ENCODE measurements at regions not wholly inside any gene's neighbourhood (a gene's known extent, or its start where the extent isn't known, plus 50 kb on each side); places are given as distances from the start of the nearest gene placed in this dataset.

GRCh38 chr18:24831081-24831480, 370.6 kb downstream of the HRH4 start:
- no peak for TF ChIP-seq POLR2AphosphoS5 (IDR thresholded peaks at IDR 0.05; ENCODE audit: low read depth, low read length)
- no peak for TF ChIP-seq TAF1 (IDR thresholded peaks at IDR 0.05; ENCODE audit: borderline replicate concordance, insufficient read depth, low read length)
- no peak for TF ChIP-seq REST (IDR thresholded peaks at IDR 0.05; ENCODE audit: insufficient read depth in 1 of 2, low read depth in 2 of 2, low read length in 2 of 2)
- no peak for TF ChIP-seq SIN3A (IDR thresholded peaks at IDR 0.05; ENCODE audit: borderline replicate concordance, insufficient read depth, low read length)
